KMS-11 (cell line): ENCODE measurements at regions not wholly inside any gene's neighbourhood (a gene's known extent, or its start where the extent isn't known, plus 50 kb on each side); places are given as distances from the start of the nearest gene placed in this dataset.

Experiments used
- H2AFZ ChIP-seq: fragments of 200-600 bp; sonication (generic); 2 replicates; pipeline ENCODE4 v1.6.1; 2016; ENCODE audit warnings: antibody characterized with exemption, mixed run types, low read depth
- H3K27ac ChIP-seq: fragments of 200-600 bp; sonication (generic); 2 replicates; pipeline ENCODE4 v1.6.1; 2016; ENCODE audit warnings: mild to moderate bottlenecking, mixed run types
- H3K27me3 ChIP-seq: fragments of 200-600 bp; sonication (generic); 2 replicates; pipeline ENCODE4 v1.6.1; 2017; ENCODE audit warnings: mild to moderate bottlenecking, low read depth, mixed run types, moderate library complexity; ENCODE audit not compliant: insufficient read depth
- H3K36me3 ChIP-seq: fragments of 200-600 bp; sonication (generic); 2 replicates; pipeline ENCODE4 v1.6.1; 2017; ENCODE audit warnings: mild to moderate bottlenecking, mixed run types; ENCODE audit not compliant: insufficient read depth
- H3K4me1 ChIP-seq: fragments of 200-600 bp; sonication (generic); 2 replicates; pipeline ENCODE4 v1.6.1; 2016; ENCODE audit warnings: mild to moderate bottlenecking, low read depth, mixed run types; ENCODE audit not compliant: poor library complexity, severe bottlenecking
- H3K4me2 ChIP-seq: fragments of 200-600 bp; sonication (generic); 2 replicates; pipeline ENCODE4 v1.7.0; 2016; ENCODE audit warnings: mild to moderate bottlenecking, mixed run types
- H3K4me3 ChIP-seq: fragments of 200-600 bp; sonication (generic); IDR thresholded peaks from 2 replicates; pipeline ENCODE4 v1.6.1; 2017; ENCODE audit warnings: low read depth, low read length, mixed read lengths; ENCODE audit not compliant: insufficient read depth
- H3K79me2 ChIP-seq: fragments of 200-600 bp; sonication (generic); 2 replicates; pipeline ENCODE4 v1.6.1; 2016; ENCODE audit warnings: low read depth, mixed run types; ENCODE audit not compliant: insufficient read depth
- H3K9ac ChIP-seq: fragments of 200-600 bp; sonication (generic); 2 replicates; pipeline ENCODE4 v1.6.1; 2016; ENCODE audit warnings: mild to moderate bottlenecking, mixed run types
- H4K20me1 ChIP-seq: fragments of 200-600 bp; sonication (generic); 2 replicates; pipeline ENCODE4 v1.6.1; 2016; ENCODE audit warnings: mild to moderate bottlenecking, mixed run types; ENCODE audit not compliant: insufficient read depth
- TF ChIP-seq, protein P1 (sequence below): fragments of 200-600 bp; sonication (generic); conservative IDR thresholded peaks from 2 replicates; pipeline ENCODE4 v1.6.1; 2017; ENCODE audit warnings: low read depth, mild to moderate bottlenecking, antibody characterized with exemption, low read length, moderate library complexity, mixed read lengths

GRCh38 chr11:70876685-70877084 is 375.7 kb downstream of the SHANK2 start:
- Histone ChIP-seq H4K20me1 (no peaks in the 10 kb centered on the region), H3K36me3 (no peaks in the 10 kb centered on the region), H3K4me3 (no peak overlapping the region), H3K4me2 (no peak overlapping the region), H3K9ac (no peak overlapping the region), H3K27me3 (no peaks in the 10 kb centered on the region; the same call in 1 of the 2 replicates), H2AFZ (no peak overlapping the region), H3K27ac (no peak overlapping the region), H3K4me1 (no peaks in the 10 kb centered on the region), H3K79me2 (no peaks in the 10 kb centered on the region)
- TF ChIP-seq, protein P1, sequence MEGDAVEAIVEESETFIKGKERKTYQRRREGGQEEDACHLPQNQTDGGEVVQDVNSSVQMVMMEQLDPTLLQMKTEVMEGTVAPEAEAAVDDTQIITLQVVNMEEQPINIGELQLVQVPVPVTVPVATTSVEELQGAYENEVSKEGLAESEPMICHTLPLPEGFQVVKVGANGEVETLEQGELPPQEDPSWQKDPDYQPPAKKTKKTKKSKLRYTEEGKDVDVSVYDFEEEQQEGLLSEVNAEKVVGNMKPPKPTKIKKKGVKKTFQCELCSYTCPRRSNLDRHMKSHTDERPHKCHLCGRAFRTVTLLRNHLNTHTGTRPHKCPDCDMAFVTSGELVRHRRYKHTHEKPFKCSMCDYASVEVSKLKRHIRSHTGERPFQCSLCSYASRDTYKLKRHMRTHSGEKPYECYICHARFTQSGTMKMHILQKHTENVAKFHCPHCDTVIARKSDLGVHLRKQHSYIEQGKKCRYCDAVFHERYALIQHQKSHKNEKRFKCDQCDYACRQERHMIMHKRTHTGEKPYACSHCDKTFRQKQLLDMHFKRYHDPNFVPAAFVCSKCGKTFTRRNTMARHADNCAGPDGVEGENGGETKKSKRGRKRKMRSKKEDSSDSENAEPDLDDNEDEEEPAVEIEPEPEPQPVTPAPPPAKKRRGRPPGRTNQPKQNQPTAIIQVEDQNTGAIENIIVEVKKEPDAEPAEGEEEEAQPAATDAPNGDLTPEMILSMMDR: no peak

- Histone ChIP-seq H3K4me2 (no peak overlapping the region), H3K9ac (no peak overlapping the region), H3K4me1 (no peaks in the 10 kb centered on the region), H3K4me3 (no peak overlapping the region), H4K20me1 (no peaks in the 10 kb centered on the region), H2AFZ (no peak overlapping the region), H3K79me2 (no peaks in the 10 kb centered on the region), H3K27me3 (no peaks in the 10 kb centered on the region; the same call in 1 of the 2 replicates), H3K36me3 (no peaks in the 10 kb centered on the region), H3K27ac (no peak overlapping the region)
- TF ChIP-seq, protein P1: no peak
Observed at GRCh38 chr11:70877151-70877550, 375.2 kb downstream of the SHANK2 start.

DNA sequence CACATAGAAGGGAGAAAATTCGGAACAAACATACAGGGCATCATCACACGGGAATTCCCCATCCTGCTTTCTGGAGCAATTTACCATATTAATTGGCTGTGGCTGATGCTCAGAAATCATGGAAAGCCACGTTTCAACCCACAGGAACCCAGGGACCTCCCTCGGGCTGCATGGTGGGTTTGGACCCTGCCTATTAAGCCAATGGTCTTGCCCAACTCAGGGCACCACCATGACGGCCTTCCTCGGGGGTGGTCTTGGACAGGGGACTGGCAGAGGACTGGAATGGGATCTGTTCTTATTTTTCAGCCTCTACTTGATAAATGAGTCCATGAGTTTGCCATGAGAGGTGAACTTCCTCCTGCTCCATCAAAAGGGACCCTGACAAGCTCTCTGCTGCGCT is 374.0 kb downstream of the SHANK2 start:
- Histone ChIP-seq H3K4me2 (no peak overlapping the region), H3K36me3 (no peaks in the 10 kb centered on the region), H3K4me3 (no peak overlapping the region), H4K20me1 (no peaks in the 10 kb centered on the region), H3K4me1 (no peaks in the 10 kb centered on the region), H3K27ac (no peak overlapping the region), H3K27me3 (no peaks in the 10 kb centered on the region; the same call in 1 of the 2 replicates), H3K79me2 (no peaks in the 10 kb centered on the region), H3K9ac (no peak overlapping the region), H2AFZ (no peak overlapping the region)
- TF ChIP-seq, protein P1: no peak

GRCh38 chr11:70879601-70880285 is 372.6 kb downstream of the SHANK2 start:
- H3K27ac ChIP-seq: no peak overlapping the region
- TF ChIP-seq, protein P1: no peak
- H3K9ac ChIP-seq: no peak overlapping the region
- H3K27me3 ChIP-seq: no peaks in the 10 kb centered on the region; the same call in 1 of the 2 replicates
- no peak overlapping the region for H2AFZ ChIP-seq
- no peak overlapping the region for H3K4me2 ChIP-seq
- H3K4me3 ChIP-seq: no peak overlapping the region
- no peaks in the 10 kb centered on the region for H3K79me2 ChIP-seq
- no peaks in the 10 kb centered on the region for H3K36me3 ChIP-seq
- H4K20me1 ChIP-seq: no peaks in the 10 kb centered on the region
- H3K4me1 ChIP-seq: no peaks in the 10 kb centered on the region
